ENCODE measurements at regions not wholly inside any gene's neighbourhood (a gene's known extent, or its start where the extent isn't known, plus 50 kb on each side); places are given as distances from the start of the nearest gene placed in this dataset.

- no peaks in the 10 kb centered on the region for H3K27me3 ChIP-seq (ENCODE audit: control insufficient read depth, extremely low read depth, insufficient read depth, low read length)
- no peaks in the 10 kb centered on the region for H3K9me3 ChIP-seq (ENCODE audit: control insufficient read depth, low read depth, low read length)
- no peaks in the 10 kb centered on the region for H3K9me1 ChIP-seq (ENCODE audit: control insufficient read depth, extremely low read depth, insufficient read depth, low read length)
- no peaks in the 10 kb centered on the region for H4K20me1 ChIP-seq (ENCODE audit: control insufficient read depth, extremely low read depth, insufficient read depth, low read length)
- H3K4me3 ChIP-seq (ENCODE audit: control insufficient read depth in 2 of 3, extremely low read depth in 1 of 3, insufficient read depth in 2 of 3, low read depth in 1 of 3, low read length in 3 of 3), result no peak overlapping the region
- TF ChIP-seq EZH2 (IDR thresholded peaks at IDR 0.05; ENCODE audit: low read length) (no peak), CTCF (optimal IDR thresholded peaks at IDR 0.05 in 1 of 3, IDR thresholded peaks at IDR 0.05 in 1 of 3, conservative IDR thresholded peaks at IDR 0.05 in 1 of 3; ENCODE audit: extremely low read depth in 1 of 3, insufficient read depth in 2 of 3, low read length in 3 of 3) (no peak)
- H3K79me2 ChIP-seq (ENCODE audit: control insufficient read depth, insufficient read depth, low read length), result no peaks in the 10 kb centered on the region
- no peak overlapping the region for H3K4me2 ChIP-seq (ENCODE audit: control insufficient read depth, extremely low read depth, insufficient read depth, low read depth, low read length)
- no peak for DNase-seq (ENCODE audit: low read depth, low spot score)
- no peak overlapping the region for H2AFZ ChIP-seq (ENCODE audit: control insufficient read depth, low read length)
- H3K4me1 ChIP-seq (ENCODE audit: control insufficient read depth, extremely low read depth, insufficient read depth, low read length), result no peaks in the 10 kb centered on the region
- no peaks in the 10 kb centered on the region for H3K36me3 ChIP-seq (ENCODE audit: control insufficient read depth in 2 of 2, extremely low read depth in 1 of 2, insufficient read depth in 2 of 2, low read length in 2 of 2)
- FAIRE-seq, result no peak
- no peak overlapping the region for H3K9ac ChIP-seq (ENCODE audit: control insufficient read depth, extremely low read depth, insufficient read depth, low read length)
- dilution Hi-C loops (cut with MboI; ENCODE audit: extremely low pct_ligation_motif_present, low sequenced_read_pairs), result no loop called here
- no peak overlapping the region for H3K27ac ChIP-seq (ENCODE audit: control insufficient read depth, insufficient read depth, low read length)
Observed at GRCh38 chr2:52704251-52704650, 1063.4 kb upstream of the CHAC2 start.

GRCh38 chr2:52703004-52703403, 1064.6 kb upstream of the CHAC2 start:
- Histone ChIP-seq H3K4me3 (ENCODE audit: control insufficient read depth in 2 of 3, extremely low read depth in 1 of 3, insufficient read depth in 2 of 3, low read depth in 1 of 3, low read length in 3 of 3) (no peak overlapping the region), H3K27ac (ENCODE audit: control insufficient read depth, insufficient read depth, low read length) (no peak overlapping the region), H3K4me1 (ENCODE audit: control insufficient read depth, extremely low read depth, insufficient read depth, low read length) (no peaks in the 10 kb centered on the region), H3K9me3 (ENCODE audit: control insufficient read depth, low read depth, low read length) (no peaks in the 10 kb centered on the region), H3K4me2 (ENCODE audit: control insufficient read depth, extremely low read depth, insufficient read depth, low read depth, low read length) (no peak overlapping the region), H3K79me2 (ENCODE audit: control insufficient read depth, insufficient read depth, low read length) (no peaks in the 10 kb centered on the region), H4K20me1 (ENCODE audit: control insufficient read depth, extremely low read depth, insufficient read depth, low read length) (no peaks in the 10 kb centered on the region), H2AFZ (ENCODE audit: control insufficient read depth, low read length) (no peak overlapping the region), H3K9me1 (ENCODE audit: control insufficient read depth, extremely low read depth, insufficient read depth, low read length) (no peaks in the 10 kb centered on the region), H3K27me3 (ENCODE audit: control insufficient read depth, extremely low read depth, insufficient read depth, low read length) (no peaks in the 10 kb centered on the region), H3K36me3 (ENCODE audit: control insufficient read depth in 2 of 2, extremely low read depth in 1 of 2, insufficient read depth in 2 of 2, low read length in 2 of 2) (no peaks in the 10 kb centered on the region), H3K9ac (ENCODE audit: control insufficient read depth, extremely low read depth, insufficient read depth, low read length) (no peak overlapping the region)
- dilution Hi-C loops (cut with MboI; ENCODE audit: extremely low pct_ligation_motif_present, low sequenced_read_pairs), result no loop called here
- DNase-seq (ENCODE audit: low read depth, low spot score), result no peak
- no peak for FAIRE-seq
- TF ChIP-seq CTCF (optimal IDR thresholded peaks at IDR 0.05 in 1 of 3, IDR thresholded peaks at IDR 0.05 in 1 of 3, conservative IDR thresholded peaks at IDR 0.05 in 1 of 3; ENCODE audit: extremely low read depth in 1 of 3, insufficient read depth in 2 of 3, low read length in 3 of 3), result no peak
- no peak for TF ChIP-seq EZH2 (IDR thresholded peaks at IDR 0.05; ENCODE audit: low read length)
